ENCODE measurements at regions not wholly inside any gene's neighbourhood (a gene's known extent, or its start where the extent isn't known, plus 50 kb on each side); places are given as distances from the start of the nearest gene placed in this dataset.

DNA sequence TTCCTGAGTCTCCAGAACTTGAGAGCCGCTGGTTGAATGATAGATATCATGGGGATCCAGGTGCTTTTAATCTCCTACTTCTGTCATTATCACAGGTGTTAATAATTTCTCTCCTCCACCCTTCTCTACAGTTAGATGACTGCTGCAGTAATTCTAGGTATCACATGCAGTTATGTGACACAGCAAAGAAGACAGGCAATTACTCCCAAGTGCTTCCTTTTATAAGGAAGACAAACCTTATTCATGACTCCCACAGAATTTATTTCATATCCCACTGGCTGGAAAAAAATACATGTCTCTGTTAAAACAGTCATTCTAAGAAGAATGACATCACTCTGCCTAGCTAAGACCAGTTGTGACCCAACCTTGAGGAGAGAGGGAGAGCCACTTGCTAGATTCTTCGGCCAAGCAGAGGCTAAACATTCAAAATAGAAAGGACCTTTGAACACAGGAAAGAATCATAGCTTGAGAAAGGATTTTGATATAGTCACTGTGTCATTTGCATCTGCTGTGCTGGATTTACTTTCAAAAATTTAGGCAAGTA lies 500.6 kb downstream of the SI start:
- Mint-ChIP-seq H3K36me3 (no peaks in the 10 kb centered on the region), H3K4me3 (no peak overlapping the region), H3K27ac (no peak overlapping the region), H3K4me1 (no peaks in the 10 kb centered on the region), H3K9me3 (peaks cover 0 to 11% (median 4%) of the 10 kb centered on the region in 8 donors), H3K27me3 (no peaks in the 10 kb centered on the region)
- Histone ChIP-seq H3K36me3 (ENCODE audit: insufficient read depth, low read length) (no peaks in the 10 kb centered on the region), H3K27ac (ENCODE audit: low read depth, low read length) (no peak overlapping the region), H3K27me3 (ENCODE audit: insufficient read depth, low read length) (no peaks in the 10 kb centered on the region), H3K4me3 (ENCODE audit: low read length in 2 of 2) (no peak overlapping the region), H3K9me3 (ENCODE audit: control insufficient read depth in 1 of 2, low read length in 2 of 2) (no peaks in the 10 kb centered on the region), H3K4me1 (ENCODE audit: insufficient read depth, low read length) (no peaks in the 10 kb centered on the region)
- intact Hi-C loops (cut with micrococcal nuclease): no loop called here
- ChIA-PET POLR2A (ENCODE audit: partially characterized antibody) (no interaction called here), CTCF (ENCODE audit: partially characterized antibody) (no interaction called here)
- no peak for DNase-seq

DNA sequence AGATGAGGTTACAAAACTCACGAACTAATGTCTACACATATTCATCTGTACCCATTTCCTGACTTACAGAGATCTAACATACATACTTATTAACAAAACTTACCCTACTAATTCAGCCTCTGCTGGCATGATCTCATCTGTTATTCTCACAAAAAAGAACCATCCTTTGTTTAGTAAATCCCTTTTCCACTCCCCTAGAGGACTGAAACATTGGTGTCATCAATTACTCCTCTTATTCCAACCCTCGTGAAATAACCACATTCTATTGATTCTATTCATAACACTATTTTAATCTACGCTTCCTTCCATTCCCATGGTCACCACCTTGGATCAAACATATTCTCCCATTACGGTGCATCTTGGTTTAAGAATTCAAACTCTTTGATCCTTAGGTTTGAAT lies 505.9 kb downstream of the SI start:
- no peak overlapping the region for H3K4me3 Mint-ChIP-seq
- Histone ChIP-seq H3K27ac (ENCODE audit: low read depth, low read length) (no peak overlapping the region), H3K4me1 (ENCODE audit: insufficient read depth, low read length) (no peaks in the 10 kb centered on the region), H3K4me3 (ENCODE audit: low read length in 2 of 2) (no peak overlapping the region), H3K27me3 (ENCODE audit: insufficient read depth, low read length) (no peaks in the 10 kb centered on the region), H3K36me3 (ENCODE audit: insufficient read depth, low read length) (no peaks in the 10 kb centered on the region), H3K9me3 (ENCODE audit: control insufficient read depth in 1 of 2, low read length in 2 of 2) (no peaks in the 10 kb centered on the region)
- no peak overlapping the region for H3K27ac Mint-ChIP-seq
- H3K36me3 Mint-ChIP-seq: no peaks in the 10 kb centered on the region
- no peak for DNase-seq
- ChIA-PET CTCF (ENCODE audit: partially characterized antibody) (no interaction called here), POLR2A (ENCODE audit: partially characterized antibody) (no interaction called here)
- intact Hi-C loops (cut with micrococcal nuclease): no loop called here
- H3K9me3 Mint-ChIP-seq: peaks cover 0 to 14% (median 4%) of the 10 kb centered on the region in 8 donors
- no peaks in the 10 kb centered on the region for H3K27me3 Mint-ChIP-seq
- no peaks in the 10 kb centered on the region for H3K4me1 Mint-ChIP-seq

DNA sequence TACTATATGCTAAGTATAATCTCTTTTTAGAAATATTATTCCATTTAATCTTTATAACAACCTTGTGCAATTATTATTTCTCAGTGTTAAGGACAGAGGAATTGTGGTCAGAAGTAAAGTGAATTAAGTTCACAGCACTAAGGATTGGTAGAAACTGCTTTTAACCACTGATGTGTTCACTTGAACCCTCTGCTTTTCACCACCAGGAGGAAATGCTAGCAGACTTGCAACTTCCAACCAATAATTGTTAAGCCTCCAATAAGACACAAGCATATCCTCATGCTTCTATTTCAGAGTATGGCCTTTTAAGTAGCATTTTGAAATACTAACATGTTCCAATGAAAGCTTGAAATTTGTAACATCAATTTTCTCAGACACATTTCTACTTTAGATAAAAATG lies 527.4 kb downstream of the SI start:
- H3K27ac Mint-ChIP-seq: no peak overlapping the region
- Histone ChIP-seq H3K4me1 (ENCODE audit: insufficient read depth, low read length) (no peaks in the 10 kb centered on the region), H3K4me3 (ENCODE audit: low read length in 2 of 2) (no peak overlapping the region), H3K36me3 (ENCODE audit: insufficient read depth, low read length) (no peaks in the 10 kb centered on the region), H3K27ac (ENCODE audit: low read depth, low read length) (no peak overlapping the region), H3K27me3 (ENCODE audit: insufficient read depth, low read length) (no peaks in the 10 kb centered on the region), H3K9me3 (ENCODE audit: control insufficient read depth in 1 of 2, low read length in 2 of 2) (no peaks in the 10 kb centered on the region)
- no peak overlapping the region for H3K4me3 Mint-ChIP-seq
- H3K36me3 Mint-ChIP-seq: no peaks in the 10 kb centered on the region
- no peaks in the 10 kb centered on the region for H3K27me3 Mint-ChIP-seq
- POLR2A ChIA-PET (ENCODE audit: partially characterized antibody): no interaction called here
- CTCF ChIA-PET (ENCODE audit: partially characterized antibody): no interaction called here
- no peak for DNase-seq
- H3K9me3 Mint-ChIP-seq: peaks cover 0 to 19% (median 5%) of the 10 kb centered on the region in 8 donors
- H3K4me1 Mint-ChIP-seq: no peaks in the 10 kb centered on the region
- intact Hi-C loops (cut with micrococcal nuclease): no loop called here

DNA sequence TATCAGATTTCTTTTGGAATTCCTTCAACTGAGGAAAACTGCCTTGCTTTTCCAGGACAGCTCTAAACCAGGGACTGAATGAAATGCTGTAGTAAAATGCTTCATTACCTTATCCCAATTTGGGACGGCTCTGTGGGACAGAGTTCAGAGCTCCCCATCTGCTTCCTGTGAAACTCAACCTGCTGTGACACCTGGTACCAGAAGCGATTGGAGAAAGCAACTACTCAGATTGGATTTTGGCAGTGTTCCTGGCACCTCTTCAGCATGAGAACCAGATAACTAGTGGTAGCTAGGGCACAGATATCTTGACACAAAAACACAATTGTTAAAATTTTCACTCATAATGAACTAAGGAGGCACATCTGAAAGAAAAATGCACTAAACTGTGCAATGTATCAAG lies 539.1 kb downstream of the SI start:
- POLR2A ChIA-PET (ENCODE audit: partially characterized antibody): no interaction called here
- H3K27ac ChIP-seq (ENCODE audit: low read depth, low read length): no peak overlapping the region
- CTCF ChIA-PET (ENCODE audit: partially characterized antibody): no interaction called here
- no peak overlapping the region for H3K4me3 ChIP-seq (ENCODE audit: low read length in 2 of 2)
- no peaks in the 10 kb centered on the region for H3K4me1 ChIP-seq (ENCODE audit: insufficient read depth, low read length)
- H3K36me3 ChIP-seq (ENCODE audit: insufficient read depth, low read length): no peaks in the 10 kb centered on the region
- intact Hi-C loops (cut with micrococcal nuclease): no loop called here
- no peaks in the 10 kb centered on the region for H3K36me3 Mint-ChIP-seq
- no peak overlapping the region for H3K4me3 Mint-ChIP-seq
- H3K27me3 ChIP-seq (ENCODE audit: insufficient read depth, low read length): no peaks in the 10 kb centered on the region
- H3K9me3 ChIP-seq (ENCODE audit: control insufficient read depth in 1 of 2, low read length in 2 of 2): no peaks in the 10 kb centered on the region
- peaks cover 0 to 18% (median 3%) of the 10 kb centered on the region in 8 donors for H3K9me3 Mint-ChIP-seq
- no peak overlapping the region for H3K27ac Mint-ChIP-seq
- H3K4me1 Mint-ChIP-seq: no peaks in the 10 kb centered on the region
- DNase-seq: no peak
- H3K27me3 Mint-ChIP-seq: no peaks in the 10 kb centered on the region

DNA sequence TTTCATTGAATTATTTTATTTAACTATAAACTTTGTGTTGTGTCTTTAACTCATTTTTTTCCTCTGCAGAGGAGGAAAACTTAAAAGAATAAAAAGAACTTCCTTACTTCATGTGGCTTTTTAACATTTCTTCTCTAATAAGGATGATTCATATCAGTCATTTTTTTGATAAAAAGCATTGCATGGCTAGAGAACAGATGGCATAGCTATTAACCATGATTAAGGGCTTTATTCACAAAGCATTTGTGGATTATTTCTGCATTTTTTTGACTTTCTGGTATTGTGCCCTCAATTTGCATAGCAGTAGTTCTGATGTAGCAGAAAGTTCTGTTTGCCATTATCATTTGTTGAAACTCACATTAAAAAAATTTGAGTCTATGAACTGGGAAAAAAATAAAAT lies 540.8 kb downstream of the SI start:
- no peaks in the 10 kb centered on the region for H3K4me1 Mint-ChIP-seq
- H3K4me3 Mint-ChIP-seq: no peak overlapping the region
- no peak overlapping the region for H3K27ac ChIP-seq (ENCODE audit: low read depth, low read length)
- H3K27me3 Mint-ChIP-seq: no peaks in the 10 kb centered on the region
- ChIA-PET CTCF (ENCODE audit: partially characterized antibody) (no interaction called here), POLR2A (ENCODE audit: partially characterized antibody) (no interaction called here)
- H3K4me3 ChIP-seq (ENCODE audit: low read length in 2 of 2): no peak overlapping the region
- H3K4me1 ChIP-seq (ENCODE audit: insufficient read depth, low read length): no peaks in the 10 kb centered on the region
- no peaks in the 10 kb centered on the region for H3K36me3 Mint-ChIP-seq
- H3K27me3 ChIP-seq (ENCODE audit: insufficient read depth, low read length): no peaks in the 10 kb centered on the region
- H3K36me3 ChIP-seq (ENCODE audit: insufficient read depth, low read length): no peaks in the 10 kb centered on the region
- H3K9me3 ChIP-seq (ENCODE audit: control insufficient read depth in 1 of 2, low read length in 2 of 2): no peaks in the 10 kb centered on the region
- no peak overlapping the region for H3K27ac Mint-ChIP-seq
- peaks cover 0 to 13% (median 4%) of the 10 kb centered on the region in 8 donors for H3K9me3 Mint-ChIP-seq
- no peak for DNase-seq
- intact Hi-C loops (cut with micrococcal nuclease): no loop called here

DNA sequence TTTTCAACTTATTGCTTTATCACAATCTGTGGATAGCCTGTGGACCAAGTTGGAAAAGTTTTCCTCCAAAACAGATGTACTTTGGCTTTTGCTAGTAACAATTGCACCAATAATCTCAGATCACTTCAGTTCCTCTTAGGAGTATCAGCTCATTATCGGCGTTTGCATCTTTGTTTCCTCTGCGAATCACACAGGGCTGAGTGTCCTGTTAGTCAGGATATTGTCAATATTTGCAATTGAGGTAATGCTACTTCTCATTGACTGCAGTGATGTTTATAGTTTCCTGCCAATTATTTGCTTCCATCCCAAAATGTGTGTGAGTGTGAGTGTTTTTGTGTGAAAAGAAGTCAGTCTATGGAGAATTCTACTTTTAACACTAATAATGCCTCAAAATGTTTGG lies 545.0 kb downstream of the SI start:
- Mint-ChIP-seq H3K36me3 (no peaks in the 10 kb centered on the region), H3K4me1 (no peaks in the 10 kb centered on the region), H3K27me3 (no peaks in the 10 kb centered on the region), H3K9me3 (peaks cover 0 to 10% (median 3%) of the 10 kb centered on the region in 8 donors), H3K27ac (no peak overlapping the region), H3K4me3 (no peak overlapping the region)
- peaks cover 0 to 4% of the 10 kb centered on the region in 2 donors for H3K9me3 ChIP-seq (ENCODE audit: control insufficient read depth in 1 of 2, low read length in 2 of 2)
- ChIA-PET CTCF (ENCODE audit: partially characterized antibody) (no interaction called here), POLR2A (ENCODE audit: partially characterized antibody) (no interaction called here)
- no peaks in the 10 kb centered on the region for H3K36me3 ChIP-seq (ENCODE audit: insufficient read depth, low read length)
- no peak for DNase-seq
- H3K27ac ChIP-seq (ENCODE audit: low read depth, low read length): no peak overlapping the region
- no peaks in the 10 kb centered on the region for H3K4me1 ChIP-seq (ENCODE audit: insufficient read depth, low read length)
- intact Hi-C loops (cut with micrococcal nuclease): no loop called here
- H3K4me3 ChIP-seq (ENCODE audit: low read length in 2 of 2): no peak overlapping the region
- no peaks in the 10 kb centered on the region for H3K27me3 ChIP-seq (ENCODE audit: insufficient read depth, low read length)

DNA sequence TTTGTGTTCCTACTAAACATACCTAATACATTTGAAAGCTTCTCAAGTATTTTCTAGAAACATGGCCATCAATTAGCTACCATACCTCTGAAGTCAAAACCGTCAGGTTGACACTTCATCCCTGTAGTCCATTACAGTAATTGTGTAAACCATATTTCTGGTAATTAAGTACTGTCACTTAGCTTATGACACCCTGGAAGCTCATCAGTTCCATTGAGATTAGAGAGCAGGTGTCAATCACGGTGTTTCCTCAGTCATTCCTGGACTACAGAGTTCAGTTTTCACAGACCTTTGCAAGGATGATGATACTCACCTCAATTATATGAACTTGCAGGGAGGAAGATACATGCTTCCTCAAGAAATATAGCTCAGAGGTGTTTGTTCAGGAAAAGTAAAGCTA lies 552.0 kb downstream of the SI start:
- intact Hi-C loops (cut with micrococcal nuclease): no loop called here
- H3K27ac ChIP-seq (ENCODE audit: low read depth, low read length): no peak overlapping the region
- no peak overlapping the region for H3K4me3 Mint-ChIP-seq
- H3K9me3 ChIP-seq (ENCODE audit: control insufficient read depth in 1 of 2, low read length in 2 of 2): peaks cover 0 to 4% of the 10 kb centered on the region in 2 donors
- ChIA-PET POLR2A (ENCODE audit: partially characterized antibody) (no interaction called here), CTCF (ENCODE audit: partially characterized antibody) (no interaction called here)
- no peak for DNase-seq
- H3K36me3 ChIP-seq (ENCODE audit: insufficient read depth, low read length): no peaks in the 10 kb centered on the region
- no peaks in the 10 kb centered on the region for H3K4me1 ChIP-seq (ENCODE audit: insufficient read depth, low read length)
- H3K27me3 ChIP-seq (ENCODE audit: insufficient read depth, low read length): no peaks in the 10 kb centered on the region
- H3K27me3 Mint-ChIP-seq: no peaks in the 10 kb centered on the region
- no peaks in the 10 kb centered on the region for H3K36me3 Mint-ChIP-seq
- H3K4me1 Mint-ChIP-seq: no peaks in the 10 kb centered on the region
- no peak overlapping the region for H3K4me3 ChIP-seq (ENCODE audit: low read length in 2 of 2)
- H3K27ac Mint-ChIP-seq: no peak overlapping the region
- H3K9me3 Mint-ChIP-seq: peaks cover 0 to 20% (median 10%) of the 10 kb centered on the region in 8 donors

DNA sequence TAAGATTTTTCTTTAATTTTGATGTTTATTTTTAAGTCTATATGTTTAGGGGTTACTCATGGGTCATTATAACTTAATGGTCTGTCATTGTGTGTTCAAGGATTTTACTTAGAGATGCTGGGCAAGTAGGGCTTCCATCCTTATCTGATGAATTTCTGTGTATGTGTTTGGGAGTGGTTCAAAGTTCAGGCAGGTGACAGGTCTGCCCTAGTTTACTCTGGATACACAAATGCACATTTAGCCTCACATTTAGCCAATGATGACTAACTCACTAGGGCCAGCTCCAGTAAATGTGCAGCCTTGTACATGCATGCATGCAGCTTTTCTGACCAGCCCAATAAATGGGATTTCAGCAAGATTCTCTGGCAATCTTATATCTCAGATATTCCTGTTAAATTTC lies 554.1 kb downstream of the SI start:
- H3K27me3 Mint-ChIP-seq: no peaks in the 10 kb centered on the region
- DNase-seq: no peak
- H3K36me3 Mint-ChIP-seq: no peaks in the 10 kb centered on the region
- no peak overlapping the region for H3K27ac Mint-ChIP-seq
- H3K4me3 ChIP-seq (ENCODE audit: low read length in 2 of 2): no peak overlapping the region
- H3K4me1 ChIP-seq (ENCODE audit: insufficient read depth, low read length): no peaks in the 10 kb centered on the region
- H3K9me3 Mint-ChIP-seq: peaks cover 0 to 17% (median 8%) of the 10 kb centered on the region in 8 donors
- H3K27ac ChIP-seq (ENCODE audit: low read depth, low read length): no peak overlapping the region
- no peaks in the 10 kb centered on the region for H3K36me3 ChIP-seq (ENCODE audit: insufficient read depth, low read length)
- POLR2A ChIA-PET (ENCODE audit: partially characterized antibody): no interaction called here
- no peak overlapping the region for H3K4me3 Mint-ChIP-seq
- no peaks in the 10 kb centered on the region for H3K9me3 ChIP-seq (ENCODE audit: control insufficient read depth in 1 of 2, low read length in 2 of 2)
- intact Hi-C loops (cut with micrococcal nuclease): no loop called here
- no peaks in the 10 kb centered on the region for H3K4me1 Mint-ChIP-seq
- CTCF ChIA-PET (ENCODE audit: partially characterized antibody): no interaction called here
- H3K27me3 ChIP-seq (ENCODE audit: insufficient read depth, low read length): no peaks in the 10 kb centered on the region

Measured in CD4-positive, alpha-beta memory T cell (primary cell).